Adrenal gland (tissue), 5 donors: ENCODE measurements at regions not wholly inside any gene's neighbourhood (a gene's known extent, or its start where the extent isn't known, plus 50 kb on each side); places are given as distances from the start of the nearest gene placed in this dataset.

Experiments used
- POLR2A ChIP-seq, 2 donors: fragments of 450-650 bp; IDR thresholded peaks; one replicate each; pipeline ENCODE4 v1.6.1; 2017; ENCODE audit warnings: antibody characterized with exemption in 2 of 2, mild to moderate bottlenecking in 2 of 2, moderate library complexity in 1 of 2
- TF ChIP-seq, protein P1 (sequence below), 6 experiments: fragments of 450-650 bp in 4 of 6; fragments of 200-600 bp in 2 of 6; sonication (generic) in 1 of 6; IDR thresholded peaks; 1 replicate in 5 of 6; 2 replicates in 1 of 6; pipeline versions ENCODE4 v1.5.1 to v1.8.0; 2016 to 2021; ENCODE audit warnings: antibody characterized with exemption in 6 of 6, mild to moderate bottlenecking in 2 of 6, moderate library complexity in 1 of 6
- donor health status: DM: no; HTN: no; CAD: no.

DNA sequence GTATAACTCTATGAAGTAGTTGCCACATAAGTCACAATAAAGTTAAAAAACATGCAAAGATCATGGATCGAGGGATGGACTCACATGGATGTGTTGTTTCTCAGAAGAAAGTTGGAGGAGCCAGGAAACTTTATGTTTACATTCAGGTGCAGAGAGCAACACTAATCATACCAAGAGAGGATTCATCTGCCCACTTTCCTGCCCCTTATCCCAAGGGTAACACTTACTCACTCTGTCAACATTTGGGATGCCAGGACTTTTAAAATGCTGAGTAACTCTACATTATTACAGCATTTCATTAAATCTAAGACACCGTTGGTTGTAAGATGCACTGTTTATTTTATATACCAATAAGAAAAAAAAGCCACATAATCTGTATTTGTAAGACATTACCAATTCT lies 170.4 kb downstream of the KCNE4 start:
- TF ChIP-seq, protein P1, sequence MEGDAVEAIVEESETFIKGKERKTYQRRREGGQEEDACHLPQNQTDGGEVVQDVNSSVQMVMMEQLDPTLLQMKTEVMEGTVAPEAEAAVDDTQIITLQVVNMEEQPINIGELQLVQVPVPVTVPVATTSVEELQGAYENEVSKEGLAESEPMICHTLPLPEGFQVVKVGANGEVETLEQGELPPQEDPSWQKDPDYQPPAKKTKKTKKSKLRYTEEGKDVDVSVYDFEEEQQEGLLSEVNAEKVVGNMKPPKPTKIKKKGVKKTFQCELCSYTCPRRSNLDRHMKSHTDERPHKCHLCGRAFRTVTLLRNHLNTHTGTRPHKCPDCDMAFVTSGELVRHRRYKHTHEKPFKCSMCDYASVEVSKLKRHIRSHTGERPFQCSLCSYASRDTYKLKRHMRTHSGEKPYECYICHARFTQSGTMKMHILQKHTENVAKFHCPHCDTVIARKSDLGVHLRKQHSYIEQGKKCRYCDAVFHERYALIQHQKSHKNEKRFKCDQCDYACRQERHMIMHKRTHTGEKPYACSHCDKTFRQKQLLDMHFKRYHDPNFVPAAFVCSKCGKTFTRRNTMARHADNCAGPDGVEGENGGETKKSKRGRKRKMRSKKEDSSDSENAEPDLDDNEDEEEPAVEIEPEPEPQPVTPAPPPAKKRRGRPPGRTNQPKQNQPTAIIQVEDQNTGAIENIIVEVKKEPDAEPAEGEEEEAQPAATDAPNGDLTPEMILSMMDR (IDR thresholded peaks at IDR 0.05): no peak
- no peak for TF ChIP-seq POLR2A (IDR thresholded peaks at IDR 0.05)
